ENCODE measurements at regions not wholly inside any gene's neighbourhood (a gene's known extent, or its start where the extent isn't known, plus 50 kb on each side); places are given as distances from the start of the nearest gene placed in this dataset.

- no peak overlapping the region for H3K4me2 ChIP-seq (ENCODE audit: insufficient read depth, low read length)
Measured at GRCh38 chr3:118772547-118773011, 262.1 kb downstream of the IGSF11 start.

GRCh38 chr3:118775021-118775420 lies 259.6 kb downstream of the IGSF11 start:
- H3K9me3 ChIP-seq (ENCODE audit: insufficient read depth, low read length, severe bottlenecking), result no peaks in the 10 kb centered on the region
- H4K20me1 ChIP-seq (ENCODE audit: insufficient read depth, low read length), result no peaks in the 10 kb centered on the region
- no peak overlapping the region for H2AFZ ChIP-seq (ENCODE audit: low read depth, low read length)
- no peaks in the 10 kb centered on the region for H3K27me3 ChIP-seq (ENCODE audit: insufficient read depth, low read length, poor library complexity)
- H3K9ac ChIP-seq (ENCODE audit: low read depth, low read length), result no peak overlapping the region
- no peak for TF ChIP-seq CTCF (IDR thresholded peaks at IDR 0.05; ENCODE audit: borderline replicate concordance, extremely low read depth, low read length, poor library complexity, severe bottlenecking)
- no peak for ATAC-seq (ENCODE audit: insufficient read depth, low read depth)
- no peak overlapping the region for H3K4me3 ChIP-seq (ENCODE audit: low read depth in 1 of 2, low read length in 2 of 2)
- DNase-seq, result no peak
- no peak overlapping the region for H3K4me2 ChIP-seq (ENCODE audit: insufficient read depth, low read length)
- H3K27ac ChIP-seq (ENCODE audit: low read length), result no peak overlapping the region
- H3K36me3 ChIP-seq (ENCODE audit: insufficient read depth, low read length), result no peaks in the 10 kb centered on the region
- no peaks in the 10 kb centered on the region for H3K79me2 ChIP-seq (ENCODE audit: insufficient read depth, low read length)
- no peaks in the 10 kb centered on the region for H3K4me1 ChIP-seq (ENCODE audit: insufficient read depth, low read length)

More at GRCh38 chr3:118772547-118773011, 262.1 kb downstream of the IGSF11 start:
- Histone ChIP-seq H3K79me2 (ENCODE audit: insufficient read depth, low read length) (no peaks in the 10 kb centered on the region), H3K9me3 (ENCODE audit: insufficient read depth, low read length, severe bottlenecking) (no peaks in the 10 kb centered on the region), H3K9ac (ENCODE audit: low read depth, low read length) (no peak overlapping the region), H3K4me1 (ENCODE audit: insufficient read depth, low read length) (no peaks in the 10 kb centered on the region), H3K4me3 (ENCODE audit: low read depth in 1 of 2, low read length in 2 of 2) (no peak overlapping the region), H4K20me1 (ENCODE audit: insufficient read depth, low read length) (no peaks in the 10 kb centered on the region), H3K27me3 (ENCODE audit: insufficient read depth, low read length, poor library complexity) (no peaks in the 10 kb centered on the region), H3K27ac (ENCODE audit: low read length) (no peak overlapping the region), H2AFZ (ENCODE audit: low read depth, low read length) (no peak overlapping the region), H3K36me3 (ENCODE audit: insufficient read depth, low read length) (no peaks in the 10 kb centered on the region)
- ATAC-seq (ENCODE audit: insufficient read depth, low read depth), result no peak
- TF ChIP-seq EZH2 (IDR thresholded peaks at IDR 0.05; ENCODE audit: borderline replicate concordance, low read depth, low read length, severe bottlenecking) (no peak), CTCF (IDR thresholded peaks at IDR 0.05; ENCODE audit: borderline replicate concordance, extremely low read depth, low read length, poor library complexity, severe bottlenecking) (no peak)
- DNase-seq, result no peak

DNA sequence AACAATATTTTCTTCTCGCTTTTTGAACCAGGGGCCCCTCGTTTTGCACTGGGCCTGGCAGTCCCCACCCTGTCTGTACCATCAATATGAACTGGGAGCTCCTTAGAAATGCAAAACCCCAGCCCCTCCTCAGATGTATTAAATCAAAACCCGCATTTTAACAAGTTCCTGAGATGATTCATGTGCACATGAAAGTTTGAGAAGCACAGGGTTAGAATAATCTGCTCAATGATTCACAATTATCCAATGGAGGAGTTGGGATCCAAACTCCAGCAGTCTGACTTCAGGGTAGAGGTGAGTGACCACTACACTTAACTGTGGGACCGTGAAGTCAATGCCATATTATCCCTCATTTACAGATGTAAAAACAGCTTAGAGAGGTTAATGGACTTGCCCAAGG lies 256.4 kb downstream of the IGSF11 start:
- no peaks in the 10 kb centered on the region for H3K4me1 ChIP-seq (ENCODE audit: insufficient read depth, low read length)
- no peaks in the 10 kb centered on the region for H3K9me3 ChIP-seq (ENCODE audit: insufficient read depth, low read length, severe bottlenecking)
- H3K9ac ChIP-seq (ENCODE audit: low read depth, low read length), result no peak overlapping the region
- no peak overlapping the region for H3K4me2 ChIP-seq (ENCODE audit: insufficient read depth, low read length)
- H3K27ac ChIP-seq (ENCODE audit: low read length), result no peak overlapping the region
- ATAC-seq (ENCODE audit: insufficient read depth, low read depth) (no peak), DNase-seq (no peak)
- TF ChIP-seq EZH2 (IDR thresholded peaks at IDR 0.05; ENCODE audit: borderline replicate concordance, low read depth, low read length, severe bottlenecking) (no peak), CTCF (IDR thresholded peaks at IDR 0.05; ENCODE audit: borderline replicate concordance, extremely low read depth, low read length, poor library complexity, severe bottlenecking) (no peak)
- H4K20me1 ChIP-seq (ENCODE audit: insufficient read depth, low read length), result no peaks in the 10 kb centered on the region
- no peaks in the 10 kb centered on the region for H3K36me3 ChIP-seq (ENCODE audit: insufficient read depth, low read length)
- no peaks in the 10 kb centered on the region for H3K79me2 ChIP-seq (ENCODE audit: insufficient read depth, low read length)
- no peaks in the 10 kb centered on the region for H3K27me3 ChIP-seq (ENCODE audit: insufficient read depth, low read length, poor library complexity)
- no peak overlapping the region for H2AFZ ChIP-seq (ENCODE audit: low read depth, low read length)
- no peak overlapping the region for H3K4me3 ChIP-seq (ENCODE audit: low read depth in 1 of 2, low read length in 2 of 2)

- H2AFZ ChIP-seq (ENCODE audit: low read depth, low read length), result no peak overlapping the region
- no peak for DNase-seq
- TF ChIP-seq EZH2 (IDR thresholded peaks at IDR 0.05; ENCODE audit: borderline replicate concordance, low read depth, low read length, severe bottlenecking) (no peak), CTCF (IDR thresholded peaks at IDR 0.05; ENCODE audit: borderline replicate concordance, extremely low read depth, low read length, poor library complexity, severe bottlenecking) (no peak)
- no peaks in the 10 kb centered on the region for H3K9me3 ChIP-seq (ENCODE audit: insufficient read depth, low read length, severe bottlenecking)
- no peaks in the 10 kb centered on the region for H4K20me1 ChIP-seq (ENCODE audit: insufficient read depth, low read length)
- no peak overlapping the region for H3K27ac ChIP-seq (ENCODE audit: low read length)
- no peaks in the 10 kb centered on the region for H3K79me2 ChIP-seq (ENCODE audit: insufficient read depth, low read length)
- no peaks in the 10 kb centered on the region for H3K4me1 ChIP-seq (ENCODE audit: insufficient read depth, low read length)
- H3K4me3 ChIP-seq (ENCODE audit: low read depth in 1 of 2, low read length in 2 of 2), result no peak overlapping the region
- no peaks in the 10 kb centered on the region for H3K36me3 ChIP-seq (ENCODE audit: insufficient read depth, low read length)
- H3K27me3 ChIP-seq (ENCODE audit: insufficient read depth, low read length, poor library complexity), result no peaks in the 10 kb centered on the region
- H3K4me2 ChIP-seq (ENCODE audit: insufficient read depth, low read length), result no peak overlapping the region
- ATAC-seq (ENCODE audit: insufficient read depth, low read depth), result no peak
- no peak overlapping the region for H3K9ac ChIP-seq (ENCODE audit: low read depth, low read length)
Measured at GRCh38 chr3:118781232-118781631, 253.4 kb downstream of the IGSF11 start.
